Pancreas (tissue), 10 donors: ENCODE measurements at regions not wholly inside any gene's neighbourhood (a gene's known extent, or its start where the extent isn't known, plus 50 kb on each side); places are given as distances from the start of the nearest gene placed in this dataset.

Experiments used
- ATAC-seq, 4 donors: fragments of 200-7000 bp; cut with Tn5 transposase; one replicate each; pipeline versions ENCODE4 v1.8.0 to v1.9.1; 2020; ENCODE audit warnings: mild to moderate bottlenecking in 4 of 4, moderate library complexity in 4 of 4
- DNase-seq, 6 donors: peaks; one replicate each; pipeline ENCODE4 v3.0.0-alpha.2; 2020
- FAIRE-seq: peaks from 2 replicates; lab custom pipeline; 2012; peaks lifted over from hg19 to GRCh38; lab: Jason Lieb, UNC
- H3K27ac ChIP-seq, 4 donors: fragments of 200-600 bp; sonication (generic); 1 replicate in 3 of 4; 2 replicates in 1 of 4; pipeline versions ENCODE4 v1.5.0 to v1.8.0; 2020
- H3K27me3 ChIP-seq, 4 donors: fragments of 200-600 bp; one replicate each; pipeline ENCODE4 v1.8.0; 2021
- H3K36me3 ChIP-seq, 3 donors: fragments of 200-600 bp; sonication (generic) in 1 of 3; one replicate each; pipeline versions ENCODE4 v1.5.0 to v1.8.0; 2020 to 2021
- H3K4me1 ChIP-seq, 3 donors: fragments of 200-600 bp; one replicate each; pipeline ENCODE4 v1.8.0; 2021
- H3K4me3 ChIP-seq, 4 donors: fragments of 200-600 bp; sonication (generic) in 2 of 4; one replicate each; pipeline versions ENCODE4 v1.5.0 to v1.8.0; 2020 to 2021
- H3K9me3 ChIP-seq, 4 donors: fragments of 200-600 bp; one replicate each; pipeline ENCODE4 v1.8.0; 2021
- WGBS, 2 donors: extraction: QIAGEN DNeasy Blood & Tissue Kit; methylation state at CpG; one replicate each; pipeline ENCODE4 v1.1.7; 2013; 5-methylcytosine and 5-hydroxymethylcytosine counted together
- intact Hi-C, 3 donors: fragments of 100-400 bp; cut with DNase I; formaldehyde crosslinking; loops; one replicate each; pipeline versions ENCODE4 v1.11.1 to v1.14.2; 2022
- TF ChIP-seq, protein P1 (sequence below), 4 donors: fragments of 200-600 bp; sonication (generic) in 3 of 4; IDR thresholded peaks; one replicate each; pipeline versions ENCODE4 v1.5.0 to v1.8.0; 2021; ENCODE audit warnings: antibody characterized with exemption in 4 of 4
- donor health status: healthy with polysubstance abuse.
- donor health status: DM: no; HTN: no; CAD: no; lungs with moderate emphysema.
- donor health status: DM: no; HTN: no; CAD: no.
- donor health status: control.
- donor health status: control.
- donor health status: Bipolar disorder and iron deficiency.
- donor health status: DM: yes; HTN: yes; CAD: no.
- donor health status: DM: no; HTN: no; CAD: no.
- donor health status: DM: no; HTN: no; CAD: no.
- donor health status: DM: yes; HTN: yes; CAD: no.

DNA sequence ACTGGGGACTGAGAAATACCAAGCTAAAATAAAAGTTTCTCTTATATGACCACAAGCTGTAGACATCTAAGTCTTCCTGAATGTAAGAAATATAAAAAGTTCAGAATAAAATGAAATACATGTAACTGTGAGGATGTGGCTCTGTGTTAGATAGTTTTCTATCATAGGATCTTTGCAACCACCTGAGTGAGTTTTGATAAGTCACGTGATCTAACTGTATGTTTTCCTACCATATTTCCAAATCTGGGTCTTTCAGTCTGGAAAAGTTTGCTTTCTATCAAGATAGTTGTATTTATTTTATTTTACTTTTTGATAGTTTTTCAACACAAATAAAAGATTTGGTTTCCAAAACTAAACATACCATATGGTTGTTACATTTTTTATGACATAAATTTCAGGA lies 1905.8 kb upstream of the ACO1 start:
- no peak for ATAC-seq
- no peaks in the 10 kb centered on the region for H3K27me3 ChIP-seq
- intact Hi-C loops: no loop called here
- TF ChIP-seq, protein P1, sequence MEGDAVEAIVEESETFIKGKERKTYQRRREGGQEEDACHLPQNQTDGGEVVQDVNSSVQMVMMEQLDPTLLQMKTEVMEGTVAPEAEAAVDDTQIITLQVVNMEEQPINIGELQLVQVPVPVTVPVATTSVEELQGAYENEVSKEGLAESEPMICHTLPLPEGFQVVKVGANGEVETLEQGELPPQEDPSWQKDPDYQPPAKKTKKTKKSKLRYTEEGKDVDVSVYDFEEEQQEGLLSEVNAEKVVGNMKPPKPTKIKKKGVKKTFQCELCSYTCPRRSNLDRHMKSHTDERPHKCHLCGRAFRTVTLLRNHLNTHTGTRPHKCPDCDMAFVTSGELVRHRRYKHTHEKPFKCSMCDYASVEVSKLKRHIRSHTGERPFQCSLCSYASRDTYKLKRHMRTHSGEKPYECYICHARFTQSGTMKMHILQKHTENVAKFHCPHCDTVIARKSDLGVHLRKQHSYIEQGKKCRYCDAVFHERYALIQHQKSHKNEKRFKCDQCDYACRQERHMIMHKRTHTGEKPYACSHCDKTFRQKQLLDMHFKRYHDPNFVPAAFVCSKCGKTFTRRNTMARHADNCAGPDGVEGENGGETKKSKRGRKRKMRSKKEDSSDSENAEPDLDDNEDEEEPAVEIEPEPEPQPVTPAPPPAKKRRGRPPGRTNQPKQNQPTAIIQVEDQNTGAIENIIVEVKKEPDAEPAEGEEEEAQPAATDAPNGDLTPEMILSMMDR (IDR thresholded peaks at IDR 0.05): no peak
- 42 to 58% methylated on average over 1 of the region's 1 CpG for WGBS, 2 donors
- H3K4me1 ChIP-seq: no peaks in the 10 kb centered on the region
- H3K36me3 ChIP-seq: no peaks in the 10 kb centered on the region
- no peak for DNase-seq
- FAIRE-seq: no peak
- H3K9me3 ChIP-seq: no peaks in the 10 kb centered on the region
- H3K4me3 ChIP-seq: no peak overlapping the region
- no peak overlapping the region for H3K27ac ChIP-seq

DNA sequence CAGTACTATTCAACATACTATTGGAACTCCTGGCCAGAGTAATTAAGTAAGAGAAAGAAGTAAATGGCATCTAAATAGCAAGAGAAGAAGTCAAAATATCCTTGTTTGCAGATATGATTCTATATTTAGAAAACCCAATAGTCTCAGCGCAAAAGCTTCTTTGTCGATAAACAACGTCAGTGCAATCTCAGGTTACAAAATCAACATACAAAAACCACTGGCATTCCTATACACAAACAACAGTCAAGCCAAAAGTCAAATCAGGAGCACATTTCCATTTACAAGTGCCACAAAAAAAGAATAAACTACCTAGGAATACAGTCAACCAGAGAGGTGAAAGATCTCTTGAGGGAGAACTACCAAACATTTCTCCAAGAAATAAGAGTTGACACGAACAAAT lies 1901.9 kb upstream of the ACO1 start:
- no peak overlapping the region for H3K4me3 ChIP-seq
- H3K4me1 ChIP-seq: no peaks in the 10 kb centered on the region
- intact Hi-C loops: no loop called here
- TF ChIP-seq, protein P1 (IDR thresholded peaks at IDR 0.05): no peak
- no peaks in the 10 kb centered on the region for H3K36me3 ChIP-seq
- H3K27me3 ChIP-seq: no peaks in the 10 kb centered on the region
- ATAC-seq: no peak
- DNase-seq: no peak
- H3K27ac ChIP-seq: no peak overlapping the region
- no peaks in the 10 kb centered on the region for H3K9me3 ChIP-seq
- WGBS, 2 donors: 59 to 60% methylated on average over 4 of the region's 4 CpGs
- no peak for FAIRE-seq

DNA sequence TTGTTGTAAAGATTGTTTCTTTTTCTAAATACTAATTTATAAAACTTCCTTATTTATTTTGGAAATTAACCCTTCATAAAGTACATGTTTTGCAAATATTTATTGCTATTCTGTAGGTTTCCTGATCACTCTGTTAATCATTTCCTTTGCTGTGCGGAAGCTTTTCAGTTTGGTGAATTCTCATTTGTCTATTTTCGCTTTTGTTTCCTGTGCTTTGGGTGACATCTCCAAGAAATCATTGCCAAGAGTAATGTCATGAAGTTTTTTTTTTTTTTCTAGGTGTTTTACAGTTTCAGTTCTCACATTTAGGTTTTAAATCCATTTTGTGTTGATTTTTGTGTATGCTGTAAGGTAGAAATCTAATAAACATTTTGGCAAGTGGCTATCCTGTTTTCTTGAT lies 1899.8 kb upstream of the ACO1 start:
- intact Hi-C loops: no loop called here
- TF ChIP-seq, protein P1 (IDR thresholded peaks at IDR 0.05): no peak

DNA sequence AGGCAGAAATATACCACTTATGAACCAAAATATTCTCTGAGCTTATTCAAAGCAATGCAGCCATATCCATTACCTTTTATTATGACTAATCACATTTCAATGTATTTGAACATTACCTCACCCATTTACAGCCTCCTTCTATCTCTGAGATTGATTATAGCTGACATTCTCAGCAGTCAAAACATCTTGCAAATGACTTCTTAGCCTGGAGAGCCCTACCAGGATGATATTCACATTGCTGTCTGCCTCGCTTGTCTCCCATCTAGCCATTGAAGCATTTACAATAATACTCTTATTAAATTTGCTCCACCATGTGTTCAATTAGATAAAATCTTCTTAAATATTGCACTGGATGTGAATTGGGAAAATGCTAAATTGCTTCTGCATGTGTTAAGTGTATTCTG lies 1879.9 kb upstream of the ACO1 start:
- no peaks in the 10 kb centered on the region for H3K4me1 ChIP-seq
- H3K27me3 ChIP-seq: no peaks in the 10 kb centered on the region
- H3K9me3 ChIP-seq: no peaks in the 10 kb centered on the region
- ATAC-seq: no peak
- WGBS, 2 donors: 43 to 46% methylated on average over 1 of the region's 1 CpG
- no peak overlapping the region for H3K27ac ChIP-seq
- no peak overlapping the region for H3K4me3 ChIP-seq
- TF ChIP-seq, protein P1 (IDR thresholded peaks at IDR 0.05): no peak
- intact Hi-C loops: no loop called here
- no peaks in the 10 kb centered on the region for H3K36me3 ChIP-seq
- DNase-seq: no peak
- FAIRE-seq: no peak

More for the DNA sequence above, 1899.8 kb upstream of the ACO1 start:
- no peak for ATAC-seq
- no peak overlapping the region for H3K27ac ChIP-seq
- no peak overlapping the region for H3K4me3 ChIP-seq
- FAIRE-seq: no peak
- no peaks in the 10 kb centered on the region for H3K36me3 ChIP-seq
- WGBS, 2 donors: 53 to 56% methylated on average over 2 of the region's 2 CpGs
- DNase-seq: no peak
- H3K4me1 ChIP-seq: no peaks in the 10 kb centered on the region
- no peaks in the 10 kb centered on the region for H3K9me3 ChIP-seq
- H3K27me3 ChIP-seq: no peaks in the 10 kb centered on the region

DNA sequence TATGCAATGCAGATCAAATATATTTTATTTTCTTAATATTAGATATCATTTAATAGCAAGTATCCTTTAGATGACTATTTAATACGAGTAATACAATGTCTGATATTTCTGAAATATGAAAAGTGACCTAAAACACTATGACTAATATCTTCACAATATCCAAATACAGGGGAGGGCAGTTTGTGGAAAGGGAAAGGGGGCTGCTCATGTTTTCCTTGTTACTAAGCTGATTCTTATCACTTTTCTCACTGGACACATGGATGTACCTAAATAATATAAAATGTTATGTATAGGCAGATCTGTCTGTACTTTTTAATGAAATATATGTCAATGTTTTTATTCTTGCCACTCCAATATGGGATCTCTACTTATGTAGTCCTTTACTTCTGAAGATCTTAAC lies 1879.1 kb upstream of the ACO1 start:
- no peaks in the 10 kb centered on the region for H3K9me3 ChIP-seq
- no peak overlapping the region for H3K4me3 ChIP-seq
- TF ChIP-seq, protein P1 (IDR thresholded peaks at IDR 0.05): no peak
- no peak for FAIRE-seq
- intact Hi-C loops: no loop called here
- H3K27ac ChIP-seq: no peak overlapping the region
- DNase-seq: no peak
- H3K4me1 ChIP-seq: no peaks in the 10 kb centered on the region
- H3K27me3 ChIP-seq: no peaks in the 10 kb centered on the region
- H3K36me3 ChIP-seq: no peaks in the 10 kb centered on the region
- ATAC-seq: no peak
- WGBS, 2 donors: 37 to 54% methylated on average over 1 of the region's 1 CpG
